NAMALWA (cell line): ENCODE measurements at regions not wholly inside any gene's neighbourhood (a gene's known extent, or its start where the extent isn't known, plus 50 kb on each side); places are given as distances from the start of the nearest gene placed in this dataset.

Experiments
- DNase-seq: peaks from one replicate; pipeline ENCODE4 v3.0.0-alpha.2; 2015; ENCODE audit warnings: low spot score

GRCh38 chr9:99537996-99538395 is 283.7 kb upstream of the NR4A3 start:
- no peak for DNase-seq

GRCh38 chr9:99544526-99544925 is 277.2 kb upstream of the NR4A3 start:
- no peak for DNase-seq

- no peak for DNase-seq
Observed at GRCh38 chr9:99549441-99549840, 272.2 kb upstream of the NR4A3 start.

GRCh38 chr9:99555792-99556191 is 265.9 kb upstream of the NR4A3 start:
- no peak for DNase-seq

- no peak for DNase-seq
Observed at GRCh38 chr9:99556998-99557397, 264.7 kb upstream of the NR4A3 start.

GRCh38 chr9:99557816-99558215 is 263.9 kb upstream of the NR4A3 start:
- DNase-seq: no peak

GRCh38 chr9:99559776-99560175 is 261.9 kb upstream of the NR4A3 start:
- no peak for DNase-seq

GRCh38 chr9:99560561-99560960 is 261.1 kb upstream of the NR4A3 start:
- no peak for DNase-seq

- DNase-seq: no peak
Observed at GRCh38 chr9:99561509-99561917, 260.2 kb upstream of the NR4A3 start.

- DNase-seq: no peak
Observed at GRCh38 chr9:99561961-99562565, 259.6 kb upstream of the NR4A3 start.

- DNase-seq: no peak
Observed at GRCh38 chr9:99563364-99563763, 258.3 kb upstream of the NR4A3 start.

GRCh38 chr9:99565203-99565602 is 256.5 kb upstream of the NR4A3 start:
- DNase-seq: no peak

- no peak for DNase-seq
Observed at GRCh38 chr9:99567436-99567835, 254.2 kb upstream of the NR4A3 start.

- no peak for DNase-seq
Observed at GRCh38 chr9:99569840-99570239, 251.8 kb upstream of the NR4A3 start.

GRCh38 chr9:99572567-99572966 is 249.1 kb upstream of the NR4A3 start:
- no peak for DNase-seq

- DNase-seq: no peak
Observed at GRCh38 chr9:99573085-99573484, 248.6 kb upstream of the NR4A3 start.

- no peak for DNase-seq
Observed at GRCh38 chr9:99573886-99574285, 247.8 kb upstream of the NR4A3 start.

GRCh38 chr9:99576002-99576401 is 245.7 kb upstream of the NR4A3 start:
- no peak for DNase-seq

GRCh38 chr9:99576876-99577275 is 244.8 kb upstream of the NR4A3 start:
- DNase-seq: no peak

GRCh38 chr9:99577351-99577750 is 244.3 kb upstream of the NR4A3 start:
- no peak for DNase-seq

- no peak for DNase-seq
Observed at GRCh38 chr9:99578666-99579065, 243.0 kb upstream of the NR4A3 start.

- no peak for DNase-seq
Observed at GRCh38 chr9:99579964-99580363, 241.7 kb upstream of the NR4A3 start.

GRCh38 chr9:99582814-99583213 is 238.9 kb upstream of the NR4A3 start:
- DNase-seq: peak; percentile 17

- no peak for DNase-seq
Observed at GRCh38 chr9:99588299-99588698, 233.4 kb upstream of the NR4A3 start.

- no peak for DNase-seq
Observed at GRCh38 chr9:99588747-99589146, 232.9 kb upstream of the NR4A3 start.
